Hepatocyte (in vitro differentiated cells): ENCODE measurements at regions not wholly inside any gene's neighbourhood (a gene's known extent, or its start where the extent isn't known, plus 50 kb on each side); places are given as distances from the start of the nearest gene placed in this dataset.
A peak's percentile ranks its signal among the peaks of the same experiment; 100 is the strongest.

ENCODE experiments used
- DNase-seq: peaks from one replicate; pipeline ENCODE4 v3.0.0-alpha.2; 2016; ENCODE audit warnings: low spot score
- H2AFZ ChIP-seq: fragments of 200-600 bp; sonication (generic); 2 replicates; pipeline ENCODE4 v1.6.0; 2016; ENCODE audit warnings: antibody characterized with exemption, mild to moderate bottlenecking
- H3K27ac ChIP-seq: fragments of 200-600 bp; sonication (generic); 2 replicates; pipeline ENCODE4 v1.5.1; 2016; ENCODE audit warnings: mild to moderate bottlenecking
- H3K27me3 ChIP-seq: fragments of 200-600 bp; sonication (generic); 2 replicates; pipeline ENCODE4 v1.6.1; 2016
- H3K36me3 ChIP-seq: fragments of 200-600 bp; sonication (generic); replicated peaks from 2 replicates; pipeline ENCODE4 v1.5.1; 2016; ENCODE audit warnings: low read depth; ENCODE audit not compliant: insufficient read depth
- H3K4me1 ChIP-seq: fragments of 200-600 bp; sonication (generic); 2 replicates; pipeline ENCODE4 v1.5.1; 2016; ENCODE audit warnings: mild to moderate bottlenecking, moderate library complexity; ENCODE audit not compliant: insufficient read depth
- H3K4me2 ChIP-seq: fragments of 200-600 bp; sonication (generic); 2 replicates; pipeline ENCODE4 v1.6.0; 2016
- H3K4me3 ChIP-seq: fragments of 200-600 bp; sonication (generic); 2 replicates; pipeline ENCODE4 v1.5.1; 2016; ENCODE audit warnings: mild to moderate bottlenecking
- H3K79me2 ChIP-seq: fragments of 200-600 bp; sonication (generic); 2 replicates; pipeline ENCODE4 v1.6.0; 2017; ENCODE audit warnings: mild to moderate bottlenecking
- H3K9me2 ChIP-seq: fragments of 200-600 bp; sonication (generic); replicated peaks from 2 replicates; pipeline ENCODE4 v1.6.0; 2017; ENCODE audit warnings: mild to moderate bottlenecking; ENCODE audit not compliant: insufficient read depth
- H3K9me3 ChIP-seq: fragments of 200-600 bp; sonication (generic); 2 replicates; pipeline ENCODE4 v1.5.1; 2016; ENCODE audit warnings: low read depth, mild to moderate bottlenecking
- H4K20me1 ChIP-seq: fragments of 200-600 bp; sonication (generic); 2 replicates; pipeline ENCODE4 v1.6.0; 2016; ENCODE audit warnings: mild to moderate bottlenecking; ENCODE audit not compliant: insufficient read depth, poor library complexity, severe bottlenecking
- CTCF ChIP-seq: fragments of 200-600 bp; sonication (generic); IDR thresholded peaks from 2 replicates; pipeline ENCODE4 v1.5.1; 2016; ENCODE audit warnings: antibody characterized with exemption, mild to moderate bottlenecking; ENCODE audit not compliant: poor library complexity
- EZH2 ChIP-seq: fragments of 200-600 bp; sonication (generic); IDR thresholded peaks from 2 replicates; pipeline ENCODE4 v1.6.1; 2016; ENCODE audit warnings: antibody characterized with exemption, mild to moderate bottlenecking, borderline replicate concordance
- EZH2phosphoT487 ChIP-seq: fragments of 200-600 bp; sonication (generic); IDR thresholded peaks from one replicate; pipeline ENCODE4 v1.6.1; 2018; ENCODE audit warnings: antibody characterized with exemption, mild to moderate bottlenecking, low read depth, moderate library complexity; ENCODE audit not compliant: unreplicated experiment, severe bottlenecking
- WGBS: methylation state at CpG from one replicate; pipeline ENCODE4 v1.1.6; 2016; ENCODE audit warnings: low lambda C conversion rate; ENCODE audit errors: missing lambda C conversion rate; 5-methylcytosine and 5-hydroxymethylcytosine counted together

DNA sequence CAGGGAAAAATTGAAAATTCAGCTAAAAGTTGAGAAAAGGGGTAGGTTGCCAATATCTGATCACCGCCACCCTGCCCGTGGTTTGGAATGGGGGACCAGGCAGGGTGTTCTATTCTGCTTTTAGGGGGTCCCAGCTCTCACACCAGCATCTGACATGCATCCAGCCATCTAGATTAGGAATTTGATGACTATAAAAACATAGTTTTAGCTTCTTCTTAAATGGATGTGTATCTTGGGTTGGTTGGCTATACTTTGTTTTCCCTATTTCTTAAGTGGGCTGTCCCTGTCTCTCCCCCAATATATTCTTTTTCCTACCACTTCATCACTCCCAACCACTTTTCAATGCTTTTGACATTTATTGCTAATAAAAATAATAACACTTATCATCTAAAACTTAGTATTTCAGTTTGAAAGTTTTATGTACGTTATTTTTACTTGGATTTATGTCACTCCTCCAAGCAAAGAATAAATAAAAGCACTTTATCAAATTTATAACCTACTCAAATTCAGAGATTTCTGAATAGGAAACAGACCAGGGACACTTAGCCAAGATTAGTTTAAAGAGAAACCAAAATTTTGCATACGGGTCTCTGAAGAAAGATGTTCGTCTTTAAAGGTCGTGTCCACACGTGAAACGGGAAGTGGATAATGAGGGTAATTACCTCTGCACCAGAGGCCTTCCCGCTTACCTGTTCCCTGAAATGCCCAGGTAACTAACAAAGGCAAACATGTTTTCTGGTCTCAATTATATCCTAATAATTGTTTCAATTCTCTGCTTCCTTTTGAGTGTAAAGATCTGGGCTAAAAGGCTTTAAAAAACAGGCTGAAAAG is 233.2 kb upstream of the AUTS2 start:
- Histone ChIP-seq H3K79me2 (no peaks in the 10 kb centered on the region), H4K20me1 (no peaks in the 10 kb centered on the region), H3K27ac (peak overlapping the region; percentile 42), H2AFZ (no peak overlapping the region), H3K9me3 (no peaks in the 10 kb centered on the region), H3K4me1 (peaks cover 4% of the 10 kb centered on the region), H3K27me3 (no peaks in the 10 kb centered on the region), H3K36me3 (no peaks in the 10 kb centered on the region), H3K4me3 (no peak overlapping the region), H3K9me2 (no peaks in the 10 kb centered on the region), H3K4me2 (peak overlapping the region; percentile 65)
- peak; percentile 17 for DNase-seq
- no peak for TF ChIP-seq EZH2
- no peak for TF ChIP-seq EZH2phosphoT487
- no peak for TF ChIP-seq CTCF
- WGBS, result 65% methylated on average over 9 of the region's 9 CpGs

DNA sequence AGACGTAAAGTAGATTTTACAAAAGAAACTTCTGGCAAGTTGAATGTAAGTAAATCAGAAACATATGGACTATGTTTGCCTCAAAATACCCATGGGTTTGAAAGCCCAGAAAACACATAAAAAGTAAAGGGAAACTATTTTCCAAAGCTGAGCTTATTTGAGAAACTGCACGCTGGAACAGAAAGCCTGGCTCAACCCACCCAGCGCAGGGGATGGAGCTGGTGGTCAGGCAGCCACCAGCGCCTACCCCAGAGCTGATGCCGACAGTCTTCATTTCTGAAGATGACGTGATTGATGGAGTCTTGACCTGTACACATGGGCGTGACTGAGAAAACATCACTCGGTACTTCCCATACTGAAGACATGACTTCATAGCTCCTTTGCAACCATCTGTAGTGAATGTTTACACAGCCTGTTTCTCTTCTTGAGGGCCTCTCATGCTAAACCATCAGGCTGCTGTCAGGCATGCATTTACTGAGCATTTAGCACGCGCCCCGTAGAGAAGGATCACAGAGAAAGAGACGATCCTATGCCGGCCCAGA is 232.6 kb upstream of the AUTS2 start:
- Histone ChIP-seq H3K4me3 (no peak overlapping the region), H4K20me1 (no peaks in the 10 kb centered on the region), H3K4me2 (peak overlapping the region; percentile 15), H3K79me2 (no peaks in the 10 kb centered on the region), H3K9me3 (no peaks in the 10 kb centered on the region), H3K27ac (peak overlapping the region; percentile 42), H3K4me1 (peaks cover 4% of the 10 kb centered on the region), H3K9me2 (no peaks in the 10 kb centered on the region), H3K27me3 (no peaks in the 10 kb centered on the region), H3K36me3 (no peaks in the 10 kb centered on the region), H2AFZ (no peak overlapping the region)
- TF ChIP-seq CTCF (no peak), EZH2 (no peak), EZH2phosphoT487 (no peak)
- peak; percentile 61 for DNase-seq
- 29% methylated on average over 13 of the region's 13 CpGs for WGBS

- TF ChIP-seq CTCF (no peak), EZH2 (no peak)
- Histone ChIP-seq H3K36me3 (no peaks in the 10 kb centered on the region), H3K9me3 (no peaks in the 10 kb centered on the region), H3K79me2 (no peaks in the 10 kb centered on the region), H3K4me3 (no peak overlapping the region), H3K4me2 (no peak overlapping the region), H4K20me1 (no peaks in the 10 kb centered on the region), H3K27me3 (no peaks in the 10 kb centered on the region), H3K27ac (no peak overlapping the region), H3K4me1 (peaks cover 4% of the 10 kb centered on the region), H3K9me2 (no peaks in the 10 kb centered on the region), H2AFZ (no peak overlapping the region)
- 65% methylated on average over 8 of the region's 8 CpGs for WGBS
- no peak for DNase-seq
Observed at GRCh38 chr7:69367780-69368179, 230.5 kb upstream of the AUTS2 start.
